GM04504 (cell line): ENCODE measurements at regions not wholly inside any gene's neighbourhood (a gene's known extent, or its start where the extent isn't known, plus 50 kb on each side); places are given as distances from the start of the nearest gene placed in this dataset.
"Not testable (repeated sequence)": the region's sequence is repeated elsewhere in the genome, so short reads cannot be mapped to it uniquely, and the experiment has no call there.

Experiments used
- DNase-seq: peaks from one replicate; pipeline ENCODE4 v3.0.0-alpha.2; 2012; ENCODE audit warnings: low read depth

DNA sequence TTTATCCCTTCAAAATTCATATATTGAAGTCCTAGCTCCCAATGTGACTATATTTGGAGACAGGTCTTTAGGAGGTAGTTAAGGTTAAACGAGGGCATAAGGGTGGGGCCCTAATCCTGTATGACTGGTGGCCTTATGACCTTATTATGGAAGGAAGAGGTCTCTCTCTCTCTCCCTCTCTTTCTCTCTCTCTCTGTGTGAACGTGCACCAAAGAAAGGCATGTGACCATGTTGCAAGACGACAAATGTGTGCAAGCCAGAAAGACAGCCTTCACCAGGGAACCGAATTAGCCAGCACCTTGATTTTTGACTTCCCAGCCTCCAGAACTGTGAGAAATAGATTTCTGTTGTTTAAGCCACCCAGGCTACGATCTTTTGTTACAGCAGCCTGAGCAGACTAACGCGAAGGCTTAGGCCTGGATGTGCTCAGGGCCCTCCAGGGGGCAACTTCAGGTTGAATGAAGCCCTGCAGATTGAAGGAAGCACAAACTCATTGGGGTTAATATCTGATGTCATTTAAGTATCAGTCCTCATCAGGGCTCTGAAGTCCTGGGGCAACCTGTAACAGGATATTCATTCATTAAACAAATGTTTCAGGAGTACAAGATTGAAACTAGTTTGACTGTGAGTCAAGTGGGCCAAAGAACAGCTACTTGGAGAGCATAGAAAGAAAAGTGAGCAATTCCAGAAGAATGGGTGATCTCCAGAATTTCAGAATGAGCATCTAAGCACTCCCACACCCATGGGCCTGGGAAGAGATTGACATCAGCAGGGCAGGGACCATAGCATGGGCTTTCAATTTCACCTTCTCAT, 157.4 kb upstream of the TNFAIP3 start:
- DNase-seq, result no peak

DNA sequence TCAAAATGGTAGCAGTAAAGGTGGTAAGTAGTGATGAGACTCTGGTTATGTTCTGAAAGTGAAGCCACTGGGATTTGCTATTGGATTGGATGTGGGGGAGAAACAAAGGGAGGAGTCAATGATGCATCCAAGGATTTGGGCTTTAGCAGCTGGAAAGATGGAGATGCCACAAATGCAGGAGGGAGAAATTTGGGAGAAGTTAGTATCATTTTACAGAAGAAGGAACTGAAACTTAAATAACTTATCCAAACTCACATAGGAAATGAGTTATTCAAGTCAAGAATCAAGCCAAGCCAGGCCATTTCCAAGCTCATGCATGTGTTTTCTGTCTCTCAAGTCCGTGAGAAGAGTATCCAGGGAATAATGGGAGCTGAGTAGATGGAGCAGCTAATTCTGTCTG, 155.1 kb upstream of the TNFAIP3 start:
- DNase-seq, result no peak

DNA sequence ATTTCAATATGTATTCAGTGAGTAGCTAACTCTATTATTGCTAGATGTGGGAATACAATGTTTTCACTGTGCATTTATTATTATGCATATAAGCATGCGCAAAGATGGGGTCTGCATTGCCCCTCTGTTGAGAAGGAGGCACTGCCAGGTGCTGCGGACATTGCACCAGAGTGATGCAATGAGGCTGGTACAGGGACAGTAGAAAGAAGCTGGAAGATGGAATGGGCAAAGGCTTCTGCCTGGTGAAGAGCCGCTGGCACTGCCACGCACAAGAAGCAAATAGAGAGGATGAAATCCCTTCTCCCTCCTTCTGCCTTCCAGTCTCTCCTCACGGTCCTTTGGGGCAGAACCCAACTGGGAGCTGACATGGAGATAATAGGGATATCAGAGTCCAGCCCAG, 154.5 kb upstream of the TNFAIP3 start:
- DNase-seq, result no peak

DNA sequence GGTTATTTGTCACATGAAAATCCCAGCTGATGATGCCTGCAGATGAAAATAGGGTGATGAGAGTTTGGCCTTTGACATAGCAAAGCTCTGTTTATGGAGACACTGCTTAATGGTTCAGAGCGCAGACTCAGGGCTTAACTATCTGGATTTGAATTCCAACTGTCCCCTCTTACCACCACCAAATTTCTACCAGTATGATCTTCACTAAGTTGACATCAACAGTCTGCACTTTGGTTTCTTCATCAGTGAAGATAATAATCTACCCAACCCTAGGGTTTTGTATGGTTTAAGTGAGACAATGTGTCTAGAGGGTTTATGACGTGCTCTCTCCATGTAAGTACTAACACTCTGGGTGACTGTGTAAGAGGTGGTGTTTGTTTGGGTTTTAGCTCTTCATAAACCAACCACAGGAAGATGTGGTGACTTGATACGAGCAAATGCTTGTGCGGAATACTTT, 151.4 kb upstream of the TNFAIP3 start:
- no peak for DNase-seq

DNA sequence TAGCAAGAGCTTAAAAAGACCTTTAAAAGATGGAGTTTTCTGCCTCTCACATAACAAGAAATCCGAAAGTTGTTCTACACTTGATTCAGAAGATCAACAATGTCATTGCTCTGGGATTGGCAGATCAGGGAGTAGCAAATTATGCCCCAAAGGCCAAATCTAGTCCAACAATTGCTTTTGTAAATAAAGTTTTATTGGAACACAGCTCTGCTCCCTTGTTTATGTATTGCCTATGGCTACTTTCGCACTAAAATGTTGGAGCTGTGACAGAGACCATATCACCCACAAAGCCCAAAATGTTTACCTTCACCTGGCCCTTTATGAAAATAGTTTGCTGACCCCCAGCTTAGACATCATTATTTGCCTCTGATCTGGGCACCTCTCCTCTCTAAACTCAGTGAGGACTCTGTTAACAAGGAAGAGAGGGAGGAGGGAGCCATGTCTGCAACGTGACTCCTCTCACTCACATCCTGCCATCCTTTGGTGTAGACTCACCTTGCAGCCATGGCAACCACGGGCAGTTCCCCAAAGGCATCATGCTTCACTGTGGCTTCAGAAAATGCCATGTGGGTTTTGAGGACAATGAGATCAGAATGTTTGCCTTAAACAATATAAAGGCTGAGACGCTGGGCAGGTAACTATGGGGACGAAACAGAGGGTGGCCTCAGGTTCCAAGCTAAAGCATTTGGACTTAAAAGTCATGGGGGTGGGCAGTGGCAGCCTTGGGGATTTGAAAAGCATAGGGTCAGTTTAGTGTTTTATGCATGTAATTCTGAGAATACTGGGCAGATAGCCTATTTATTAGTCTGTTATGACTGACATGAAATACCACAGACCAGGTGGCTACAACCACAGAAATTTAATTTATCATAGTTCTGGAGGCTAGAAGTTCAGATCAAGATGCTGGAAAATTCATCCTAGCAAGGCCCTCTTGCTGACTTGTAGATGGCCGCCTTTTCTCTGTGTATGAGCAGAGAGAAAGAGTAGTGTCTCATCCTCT, 149.7 kb upstream of the TNFAIP3 start:
- DNase-seq, result no peak

DNA sequence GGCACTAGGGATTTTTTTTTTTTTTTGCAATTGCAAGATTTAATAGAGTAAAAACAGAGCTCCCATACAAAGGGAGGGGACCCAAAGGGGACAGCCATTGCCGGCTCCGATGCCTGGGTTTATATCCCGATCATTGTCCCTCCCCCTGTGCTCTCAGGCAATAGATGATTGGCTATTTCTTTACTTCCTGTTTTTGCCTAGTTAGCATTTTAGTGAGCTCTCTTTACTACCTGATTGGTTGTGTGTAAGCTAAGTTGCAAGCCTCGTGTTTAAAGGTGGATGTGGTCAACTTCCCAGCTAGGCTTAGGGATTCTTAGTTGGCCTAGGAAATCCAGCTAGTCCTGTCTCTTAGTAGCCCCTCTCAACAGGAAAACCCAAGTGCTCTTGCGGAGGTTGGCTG, 148.2 kb upstream of the TNFAIP3 start:
- not testable (repeated sequence) for DNase-seq

DNA sequence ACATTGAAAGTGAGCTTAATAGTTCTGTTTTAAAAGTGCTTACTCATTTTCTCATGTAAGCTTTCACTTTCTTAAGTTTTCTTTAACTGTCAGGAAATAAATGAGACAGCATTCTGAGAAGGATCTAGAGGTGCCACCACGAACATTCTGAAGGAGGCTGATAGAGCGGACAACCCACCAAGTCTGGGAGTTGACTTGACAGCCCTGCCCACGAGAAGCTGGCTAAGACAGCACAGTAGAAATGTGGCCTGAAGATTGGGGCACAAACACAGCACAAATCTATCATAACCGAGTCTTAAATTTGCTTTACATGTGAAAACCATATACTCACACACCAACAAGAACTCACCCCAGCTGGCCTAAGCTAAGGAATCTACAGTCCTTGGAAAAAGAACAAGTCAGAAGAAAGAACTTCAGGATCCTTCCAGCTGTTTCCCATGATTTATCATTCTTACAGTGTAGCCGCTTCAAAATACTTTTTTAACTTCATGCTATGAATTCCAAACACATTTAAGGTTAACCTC, 144.2 kb upstream of the TNFAIP3 start:
- DNase-seq, result no peak

DNA sequence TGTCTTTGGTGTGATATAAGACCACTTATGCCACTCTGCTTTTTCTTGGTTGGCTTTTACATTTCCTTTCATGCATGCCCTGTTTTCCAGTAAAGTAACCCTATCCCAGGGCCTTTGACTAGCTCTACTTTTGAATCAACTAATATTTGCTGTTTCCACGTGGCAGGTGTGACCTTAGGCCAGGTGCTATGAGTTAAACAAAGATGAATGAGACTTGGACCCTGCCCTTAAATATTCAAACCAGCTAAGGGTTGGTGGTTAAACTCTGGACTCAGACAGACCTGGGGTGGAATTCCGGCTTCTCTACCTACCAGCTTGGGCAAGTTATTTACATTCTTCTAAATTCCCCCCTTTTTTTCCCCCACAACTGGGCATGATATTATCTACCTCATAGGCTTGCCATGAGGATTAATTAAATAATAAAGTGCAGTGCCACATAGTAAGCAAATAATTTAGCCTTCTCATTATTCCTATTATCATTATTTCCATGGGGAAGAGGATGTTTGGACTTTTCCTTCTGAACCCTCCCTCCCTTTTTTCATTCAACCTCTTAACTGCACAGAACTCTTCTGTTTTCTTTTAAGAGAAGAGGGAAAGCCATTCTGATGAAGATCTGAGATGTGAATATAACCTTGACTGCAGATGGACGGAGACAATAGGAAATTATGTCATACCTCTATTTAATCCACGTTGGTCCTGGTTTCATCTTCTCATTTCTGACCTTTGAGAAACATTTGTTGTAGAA, 143.6 kb upstream of the TNFAIP3 start:
- DNase-seq, result no peak

DNA sequence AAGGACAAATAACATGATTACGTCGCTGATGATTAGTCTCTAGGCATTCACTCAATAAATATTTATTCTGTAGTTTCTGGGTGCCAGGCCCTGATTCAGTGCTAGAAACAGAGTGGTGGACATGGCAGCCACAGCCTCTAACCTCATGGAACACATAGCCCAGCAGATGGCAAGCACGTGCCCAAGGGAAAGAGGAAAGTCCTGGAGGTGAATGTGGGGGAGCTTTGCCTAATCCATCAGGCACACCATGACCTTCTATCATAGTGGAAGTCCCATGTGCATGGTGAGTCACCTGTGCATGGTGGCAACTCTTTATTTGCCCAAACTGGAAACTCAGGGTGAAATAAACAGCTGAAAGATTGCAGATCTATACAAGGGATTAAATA, 143.0 kb upstream of the TNFAIP3 start:
- DNase-seq, result no peak

DNA sequence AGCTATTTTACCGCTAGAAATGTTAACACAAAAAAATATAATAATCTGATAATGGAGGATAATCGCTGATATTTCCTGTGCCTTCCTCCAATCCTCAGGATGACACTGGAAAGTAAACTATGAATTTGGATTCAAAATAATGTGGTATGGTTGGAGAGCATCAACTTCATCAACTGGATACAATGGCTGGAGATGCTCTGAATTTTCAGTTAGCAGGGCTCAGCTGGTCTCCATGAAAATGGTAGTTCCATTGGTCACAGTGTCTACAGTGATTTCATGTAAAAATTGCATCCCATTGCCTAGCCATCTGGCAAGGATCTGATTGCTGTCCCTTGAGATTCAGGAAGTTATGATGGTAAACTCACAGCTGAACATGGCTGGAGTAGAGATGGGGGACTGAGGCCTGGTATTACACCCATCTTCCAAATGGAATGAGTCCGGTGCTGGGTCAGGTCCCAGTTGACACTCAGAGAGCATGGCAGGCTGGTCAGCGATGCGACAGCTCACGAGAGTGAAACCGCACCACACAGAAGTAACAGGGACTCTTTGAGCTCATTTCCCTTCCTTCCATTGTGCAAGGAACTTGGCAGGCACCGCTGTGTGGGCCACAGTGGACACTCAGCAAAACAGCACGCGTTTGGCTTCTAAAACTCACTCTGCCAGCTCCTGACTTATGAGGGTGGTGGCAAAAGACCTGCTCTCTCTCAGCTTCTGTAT, 142.4 kb upstream of the TNFAIP3 start:
- no peak for DNase-seq

DNA sequence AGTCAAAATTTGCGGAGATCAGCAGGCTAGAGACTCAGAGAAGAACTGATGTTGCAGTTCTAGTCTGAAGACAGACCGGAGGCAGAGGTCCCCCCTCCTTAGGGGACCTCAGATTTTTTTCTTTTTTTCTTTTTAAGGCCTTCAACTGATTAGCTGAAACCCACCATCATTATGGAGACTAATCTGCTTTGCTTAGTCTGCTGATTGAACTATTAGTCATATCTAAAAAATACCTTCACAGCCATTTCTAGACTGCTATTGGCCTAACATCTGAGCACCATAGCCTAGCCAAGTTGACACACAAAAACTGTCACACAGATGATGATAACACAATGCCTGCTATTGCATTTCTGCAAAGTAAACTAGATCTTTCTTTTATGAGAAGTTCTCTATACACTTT, 141.1 kb upstream of the TNFAIP3 start:
- DNase-seq, result no peak

DNA sequence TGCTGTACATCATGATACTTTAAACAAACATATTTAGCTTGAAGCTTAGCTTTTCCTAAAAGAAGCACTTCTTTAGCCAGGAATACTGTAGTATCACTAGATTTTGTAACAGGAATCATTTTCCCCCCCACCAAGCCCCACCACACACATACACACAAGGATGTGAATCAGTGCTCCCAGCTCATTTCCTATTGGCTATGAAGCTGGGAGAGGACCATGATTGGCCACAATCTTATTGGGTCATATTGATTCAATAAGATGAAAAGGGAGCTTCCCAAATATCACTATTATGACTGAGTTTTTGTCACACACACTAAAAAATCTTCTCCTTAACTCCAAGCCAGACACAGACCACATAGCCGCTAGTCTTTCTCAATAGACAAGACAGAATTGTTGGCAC, 140.5 kb upstream of the TNFAIP3 start:
- no peak for DNase-seq

DNA sequence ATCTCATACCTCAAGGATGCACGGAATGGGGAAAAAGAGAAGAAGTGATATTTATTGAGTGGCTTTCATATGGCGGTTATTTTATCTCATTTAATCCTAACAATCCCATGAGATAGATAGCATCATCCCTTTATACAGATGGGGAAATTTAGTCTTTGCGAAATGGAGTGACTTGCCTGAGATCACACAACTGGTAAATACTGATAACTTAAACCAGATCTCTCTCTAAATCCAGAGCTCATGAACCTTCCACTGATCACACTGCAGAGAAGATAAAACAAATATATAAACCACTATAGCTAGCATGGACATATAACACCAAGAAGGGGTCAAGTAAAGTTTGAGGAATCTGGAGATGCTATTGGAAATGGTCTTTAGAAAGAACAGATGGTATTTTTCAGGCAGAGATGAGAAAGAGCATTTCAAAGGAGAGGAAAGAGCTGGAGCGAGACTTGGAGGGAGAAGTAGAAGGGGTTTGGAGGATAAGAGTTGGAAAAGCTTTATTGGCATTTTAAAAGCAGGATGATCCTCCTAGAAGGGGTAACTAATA, 139.8 kb upstream of the TNFAIP3 start:
- DNase-seq, result no peak

DNA sequence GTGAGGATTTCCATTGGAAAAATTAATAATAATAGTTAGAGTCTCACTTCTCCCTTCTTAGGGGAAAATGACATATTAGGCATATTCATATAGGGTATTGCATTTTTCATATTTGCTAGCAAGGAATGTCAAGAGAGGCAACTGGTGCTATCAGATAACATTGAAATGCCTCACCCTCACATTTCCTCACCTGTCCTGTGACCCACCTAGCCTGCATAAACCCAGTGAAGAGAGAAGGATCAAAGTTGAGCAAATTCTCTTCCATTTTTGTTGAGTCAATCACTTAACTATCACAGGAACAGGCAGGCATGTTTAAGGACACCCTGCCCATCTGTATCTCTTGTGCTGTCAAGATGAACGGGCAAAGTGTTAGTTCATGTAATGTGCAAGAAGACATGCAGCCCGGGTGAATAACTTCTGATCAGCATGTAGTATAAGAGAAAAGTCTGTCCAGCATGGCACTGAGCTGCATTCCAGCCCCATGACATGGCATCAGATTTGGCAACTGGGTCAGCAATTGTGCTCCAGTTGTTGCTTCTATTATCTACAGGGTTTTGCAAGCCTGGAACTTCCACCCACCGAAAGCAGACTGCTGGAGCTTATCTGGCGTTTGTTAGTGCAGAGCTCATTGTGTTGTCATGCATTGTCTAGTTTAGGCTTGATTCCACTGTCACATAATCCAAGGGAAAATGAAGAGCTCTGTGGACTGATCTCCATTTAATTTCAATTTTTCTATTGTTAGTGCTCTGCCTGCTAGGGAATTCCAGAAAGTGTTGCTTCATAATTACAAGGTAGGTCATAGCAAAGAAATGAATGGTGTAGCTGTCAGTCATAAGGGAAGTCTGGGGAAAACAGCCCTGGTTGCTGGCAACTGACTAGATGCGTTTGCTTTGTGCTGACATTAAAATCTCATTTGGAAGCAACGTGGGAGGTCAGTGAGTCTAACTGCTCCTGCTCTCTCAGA, 138.4 kb upstream of the TNFAIP3 start:
- DNase-seq, result peak; percentile 72

DNA sequence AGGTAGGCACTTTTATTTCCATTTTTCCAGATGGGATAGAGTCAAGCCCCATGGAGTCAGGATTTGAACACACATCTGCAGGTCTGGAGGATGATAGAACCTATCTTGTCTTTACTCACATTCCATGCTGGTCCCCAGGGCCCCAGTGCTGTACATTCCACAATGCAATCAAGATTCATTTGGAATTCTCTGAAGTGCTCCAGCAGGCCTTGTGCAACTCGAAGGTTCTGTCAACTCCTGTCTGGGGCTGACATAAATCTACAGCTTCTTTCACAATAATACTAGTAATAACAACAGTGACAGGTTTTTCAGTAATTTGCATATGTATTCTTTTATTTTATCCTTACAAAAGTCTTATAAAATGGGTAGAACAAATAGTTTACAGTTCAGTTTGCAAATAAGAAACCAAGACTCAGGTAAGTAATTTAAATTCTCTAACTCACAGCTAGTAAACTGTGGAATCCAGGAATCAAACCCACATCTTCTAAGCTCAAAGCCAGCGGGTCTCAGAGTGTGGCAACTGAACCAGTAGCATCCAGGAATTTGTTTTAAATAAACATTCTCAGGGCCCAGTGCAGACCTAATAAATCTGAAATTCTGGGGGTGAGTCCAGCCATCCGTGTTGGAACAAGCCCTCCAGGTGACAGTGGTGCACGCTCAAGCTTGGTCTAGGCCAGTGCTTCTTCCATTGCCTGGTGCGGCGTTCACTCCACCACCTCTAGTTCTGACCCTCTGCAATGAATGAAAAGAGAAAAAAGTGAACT, 137.0 kb upstream of the TNFAIP3 start:
- DNase-seq, result peak; percentile 35

DNA sequence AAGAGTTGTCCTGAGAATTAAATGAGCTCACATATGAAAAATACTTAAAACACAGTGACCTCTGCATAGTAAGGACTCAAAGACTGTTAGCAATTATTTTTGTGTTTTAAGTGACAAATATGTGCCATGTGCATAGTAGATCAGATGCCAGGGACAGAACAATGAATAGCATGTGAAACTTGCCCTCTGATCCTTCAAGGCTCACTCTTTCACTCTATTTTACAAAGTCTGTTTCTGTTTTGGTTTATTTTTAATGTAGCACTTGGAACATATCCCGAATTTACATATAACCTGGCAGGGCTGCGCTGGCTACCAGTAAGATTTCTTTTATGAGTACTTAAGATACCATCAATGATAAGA, 135.5 kb upstream of the TNFAIP3 start:
- no peak for DNase-seq

DNA sequence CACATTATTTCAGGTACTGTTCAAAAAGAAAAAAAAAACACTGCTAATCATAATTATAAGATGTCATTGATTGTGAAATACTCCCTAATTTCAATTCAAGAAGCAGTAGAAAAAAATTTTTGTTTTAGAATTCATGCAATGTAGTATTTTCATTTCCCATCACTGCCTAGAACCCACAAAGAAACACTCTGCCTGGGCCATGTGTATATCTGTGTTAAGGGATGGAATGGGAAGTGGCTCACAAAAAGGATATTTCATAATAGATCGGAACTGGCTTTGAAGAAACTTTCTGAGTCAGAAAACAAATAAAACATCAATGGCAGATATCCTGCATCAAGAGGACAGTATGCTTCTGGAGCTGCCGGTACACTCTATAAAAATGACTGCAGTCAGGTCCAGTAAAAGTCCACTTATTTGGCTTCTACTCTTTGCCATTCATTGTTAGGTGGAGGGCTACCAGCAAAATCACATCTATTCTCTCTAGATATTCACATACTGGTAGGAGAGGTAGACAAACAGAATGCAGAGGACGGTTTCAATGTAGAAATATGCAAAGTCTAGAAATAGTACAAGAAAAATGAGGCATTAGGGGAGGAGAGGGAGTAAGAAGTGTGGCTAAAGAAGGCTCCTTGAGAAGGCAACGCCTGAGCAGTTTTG, 135.0 kb upstream of the TNFAIP3 start:
- peak; percentile 41 for DNase-seq

DNA sequence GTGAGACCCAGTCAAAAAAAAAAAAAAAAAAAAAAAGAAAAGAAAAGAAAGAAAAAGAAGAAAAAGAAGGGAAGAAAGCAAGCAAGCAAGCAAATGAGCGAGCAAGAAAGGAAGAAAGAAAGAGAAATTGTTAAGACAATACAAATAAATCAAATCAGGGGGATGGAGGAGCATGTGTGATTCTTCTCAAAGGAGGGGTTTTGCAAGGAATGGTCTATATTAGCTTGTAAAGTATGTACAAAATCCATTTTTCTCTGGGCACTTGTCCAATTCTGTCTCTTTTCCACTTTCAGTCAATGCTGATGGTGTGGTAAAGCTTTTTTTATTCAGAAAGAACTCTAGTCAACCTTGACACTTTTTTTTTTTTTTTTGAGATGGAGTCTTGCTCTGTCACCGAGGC, 133.7 kb upstream of the TNFAIP3 start:
- no peak for DNase-seq
